OCI-LY1 (cell line): ENCODE measurements at regions not wholly inside any gene's neighbourhood (a gene's known extent, or its start where the extent isn't known, plus 50 kb on each side); places are given as distances from the start of the nearest gene placed in this dataset.

Experiments
- EZH2 ChIP-seq: fragments of 200-600 bp; sonication (generic), shearing (Covaris generic); IDR thresholded peaks from 2 replicates; pipeline ENCODE4 v1.8.0; 2017; ENCODE audit warnings: borderline replicate concordance, mixed run types, mild to moderate bottlenecking, antibody characterized with exemption, low read length, moderate library complexity, mixed read lengths
- TF ChIP-seq, protein P1 (sequence below): fragments of 200-600 bp; sonication (generic), shearing (Covaris generic); IDR thresholded peaks from 2 replicates; pipeline ENCODE4 v1.5.1; 2017; ENCODE audit warnings: mild to moderate bottlenecking, antibody characterized with exemption, low read length, moderate library complexity, mixed read lengths

DNA sequence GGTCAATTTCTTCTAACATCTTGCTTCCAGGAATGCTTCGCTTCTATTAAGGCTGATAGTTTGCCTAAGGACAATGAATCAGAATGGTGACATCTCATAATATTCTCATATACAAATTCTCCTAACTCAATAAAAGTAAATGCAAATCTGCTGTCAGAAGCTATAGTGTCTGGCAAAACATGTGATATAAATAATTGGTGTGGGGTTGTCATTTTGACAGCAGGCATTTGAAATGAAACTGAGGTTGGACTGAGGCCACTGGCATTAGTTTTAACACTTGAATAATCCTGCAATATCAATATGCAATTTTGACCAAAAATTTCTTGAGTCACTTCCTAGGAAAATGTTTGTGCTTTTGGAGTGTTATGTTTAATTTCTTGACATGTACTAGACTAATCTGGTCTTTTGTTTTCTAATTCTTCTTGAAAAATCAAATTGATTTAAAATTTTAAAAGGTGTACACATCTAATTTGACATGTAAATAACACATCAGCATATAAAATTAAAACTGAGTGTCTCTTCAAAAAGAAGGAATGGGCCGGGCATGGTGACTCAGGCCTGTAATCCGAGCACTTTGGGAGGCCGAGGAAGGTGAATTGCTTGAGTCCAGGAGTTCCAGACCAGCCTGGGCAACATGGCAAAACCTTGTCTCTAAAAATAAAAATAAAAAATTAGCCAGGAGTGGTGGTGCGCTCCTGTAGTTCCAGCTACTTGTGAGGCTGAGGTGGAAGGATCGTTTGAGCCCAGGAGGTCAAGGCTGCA, 92.3 kb upstream of the BTG1 start:
- TF ChIP-seq, protein P1, sequence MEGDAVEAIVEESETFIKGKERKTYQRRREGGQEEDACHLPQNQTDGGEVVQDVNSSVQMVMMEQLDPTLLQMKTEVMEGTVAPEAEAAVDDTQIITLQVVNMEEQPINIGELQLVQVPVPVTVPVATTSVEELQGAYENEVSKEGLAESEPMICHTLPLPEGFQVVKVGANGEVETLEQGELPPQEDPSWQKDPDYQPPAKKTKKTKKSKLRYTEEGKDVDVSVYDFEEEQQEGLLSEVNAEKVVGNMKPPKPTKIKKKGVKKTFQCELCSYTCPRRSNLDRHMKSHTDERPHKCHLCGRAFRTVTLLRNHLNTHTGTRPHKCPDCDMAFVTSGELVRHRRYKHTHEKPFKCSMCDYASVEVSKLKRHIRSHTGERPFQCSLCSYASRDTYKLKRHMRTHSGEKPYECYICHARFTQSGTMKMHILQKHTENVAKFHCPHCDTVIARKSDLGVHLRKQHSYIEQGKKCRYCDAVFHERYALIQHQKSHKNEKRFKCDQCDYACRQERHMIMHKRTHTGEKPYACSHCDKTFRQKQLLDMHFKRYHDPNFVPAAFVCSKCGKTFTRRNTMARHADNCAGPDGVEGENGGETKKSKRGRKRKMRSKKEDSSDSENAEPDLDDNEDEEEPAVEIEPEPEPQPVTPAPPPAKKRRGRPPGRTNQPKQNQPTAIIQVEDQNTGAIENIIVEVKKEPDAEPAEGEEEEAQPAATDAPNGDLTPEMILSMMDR: no peak
- no peak for TF ChIP-seq EZH2
